Loucy (cell line): ENCODE measurements at regions not wholly inside any gene's neighbourhood (a gene's known extent, or its start where the extent isn't known, plus 50 kb on each side); places are given as distances from the start of the nearest gene placed in this dataset.

Experiments used
- H2AFZ ChIP-seq: fragments of 200-600 bp; sonication (generic); 2 replicates; pipeline ENCODE4 v1.6.0; 2016; ENCODE audit warnings: antibody characterized with exemption, mild to moderate bottlenecking, low read length, moderate library complexity
- H3F3A ChIP-seq: fragments of 200-600 bp; 2 replicates; pipeline ENCODE4 v1.6.0; 2016; ENCODE audit warnings: antibody characterized with exemption, low read depth, mild to moderate bottlenecking
- H3K27me3 ChIP-seq: fragments of 200-600 bp; sonication (generic); 2 replicates; pipeline ENCODE4 v1.6.1; 2014; ENCODE audit warnings: low read length, mild to moderate bottlenecking; ENCODE audit not compliant: insufficient read depth, poor library complexity, severe bottlenecking
- H3K36me3 ChIP-seq: fragments of 200-600 bp; sonication (generic); 2 replicates; pipeline ENCODE4 v1.6.1; 2016; ENCODE audit warnings: low read length; ENCODE audit not compliant: insufficient read depth
- H3K4me1 ChIP-seq: fragments of 200-600 bp; sonication (generic); 2 replicates; pipeline ENCODE4 v1.5.1; 2014; ENCODE audit warnings: low read length, mild to moderate bottlenecking; ENCODE audit not compliant: insufficient read depth, poor library complexity, severe bottlenecking
- H3K4me2 ChIP-seq: fragments of 200-600 bp; sonication (generic); 2 replicates; pipeline ENCODE4 v1.6.0; 2014; ENCODE audit warnings: antibody characterized with exemption, low read length, low read depth, mild to moderate bottlenecking; ENCODE audit not compliant: poor library complexity, severe bottlenecking
- H3K4me3 ChIP-seq: fragments of 200-600 bp; sonication (generic); 2 replicates; pipeline ENCODE4 v1.5.1; 2014; ENCODE audit warnings: low read length, mild to moderate bottlenecking, mixed read lengths; ENCODE audit not compliant: poor library complexity, severe bottlenecking
- H3K79me2 ChIP-seq: fragments of 200-600 bp; sonication (generic); 2 replicates; pipeline ENCODE4 v1.6.1; 2014; ENCODE audit warnings: low read length; ENCODE audit not compliant: insufficient read depth
- H3K9ac ChIP-seq: fragments of 200-600 bp; sonication (generic); 2 replicates; pipeline ENCODE4 v1.6.0; 2014; ENCODE audit warnings: mild to moderate bottlenecking, low read depth, low read length, moderate library complexity; ENCODE audit not compliant: poor library complexity, severe bottlenecking
- H3K9me2 ChIP-seq: fragments of 200-600 bp; sonication (generic); replicated peaks from 2 replicates; pipeline ENCODE4 v1.6.1; 2016; ENCODE audit warnings: low read depth, low read length, mixed read lengths
- H3K9me3 ChIP-seq: fragments of 200-600 bp; sonication (generic); 2 replicates; pipeline ENCODE4 v1.6.1; 2014; ENCODE audit warnings: mild to moderate bottlenecking, antibody characterized with exemption, low read length, low read depth; ENCODE audit not compliant: insufficient read depth
- H4K20me1 ChIP-seq: fragments of 200-600 bp; sonication (generic); 2 replicates; pipeline ENCODE4 v1.6.0; 2014; ENCODE audit warnings: antibody characterized with exemption, low read length, mild to moderate bottlenecking; ENCODE audit not compliant: insufficient read depth, poor library complexity, severe bottlenecking
- EZH2phosphoT487 ChIP-seq: fragments of 200-600 bp; IDR thresholded peaks from 2 replicates; pipeline ENCODE4 v1.6.1; 2018; ENCODE audit warnings: antibody characterized with exemption, mild to moderate bottlenecking, moderate library complexity, borderline replicate concordance
- TF ChIP-seq, protein P1 (sequence below): fragments of 200-600 bp; sonication (generic); conservative IDR thresholded peaks from 2 replicates; pipeline ENCODE4 v1.5.1; 2014; ENCODE audit warnings: mild to moderate bottlenecking, antibody characterized with exemption, low read length

DNA sequence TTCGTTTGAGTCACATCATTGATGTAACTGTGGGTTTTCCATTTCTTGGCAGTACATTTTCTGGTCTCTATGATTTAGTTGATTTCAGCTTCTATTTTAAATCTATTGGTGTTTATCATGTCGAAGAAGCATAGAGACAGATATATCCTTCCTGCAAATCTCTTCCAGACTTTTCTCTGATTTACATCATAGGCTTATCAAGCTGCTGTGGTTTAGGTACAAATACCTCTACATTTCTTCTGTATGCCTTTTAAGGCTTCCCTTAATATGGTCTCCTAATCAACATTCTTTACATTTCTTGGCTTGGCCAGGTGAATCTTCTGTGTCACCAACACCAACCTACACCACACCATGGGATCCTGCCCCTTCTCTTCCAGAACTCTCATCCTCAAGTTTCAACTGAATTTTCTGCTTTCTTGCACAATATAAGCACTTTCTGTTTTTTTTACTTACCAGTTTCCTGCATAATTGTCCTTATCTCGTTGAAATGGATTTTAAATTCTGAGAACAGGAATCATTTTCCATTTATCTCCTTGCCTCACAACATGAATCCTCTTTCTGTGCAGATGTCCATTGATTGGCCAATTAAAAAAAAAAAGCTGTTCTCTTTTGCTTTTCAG is 626.9 kb downstream of the ANKRD50 start:
- H3K36me3 ChIP-seq: no peaks in the 10 kb centered on the region
- no peaks in the 10 kb centered on the region for H3K4me1 ChIP-seq
- no peak overlapping the region for H2AFZ ChIP-seq
- H3K27me3 ChIP-seq: no peaks in the 10 kb centered on the region
- no peaks in the 10 kb centered on the region for H3K9me2 ChIP-seq
- no peak for TF ChIP-seq EZH2phosphoT487
- TF ChIP-seq, protein P1, sequence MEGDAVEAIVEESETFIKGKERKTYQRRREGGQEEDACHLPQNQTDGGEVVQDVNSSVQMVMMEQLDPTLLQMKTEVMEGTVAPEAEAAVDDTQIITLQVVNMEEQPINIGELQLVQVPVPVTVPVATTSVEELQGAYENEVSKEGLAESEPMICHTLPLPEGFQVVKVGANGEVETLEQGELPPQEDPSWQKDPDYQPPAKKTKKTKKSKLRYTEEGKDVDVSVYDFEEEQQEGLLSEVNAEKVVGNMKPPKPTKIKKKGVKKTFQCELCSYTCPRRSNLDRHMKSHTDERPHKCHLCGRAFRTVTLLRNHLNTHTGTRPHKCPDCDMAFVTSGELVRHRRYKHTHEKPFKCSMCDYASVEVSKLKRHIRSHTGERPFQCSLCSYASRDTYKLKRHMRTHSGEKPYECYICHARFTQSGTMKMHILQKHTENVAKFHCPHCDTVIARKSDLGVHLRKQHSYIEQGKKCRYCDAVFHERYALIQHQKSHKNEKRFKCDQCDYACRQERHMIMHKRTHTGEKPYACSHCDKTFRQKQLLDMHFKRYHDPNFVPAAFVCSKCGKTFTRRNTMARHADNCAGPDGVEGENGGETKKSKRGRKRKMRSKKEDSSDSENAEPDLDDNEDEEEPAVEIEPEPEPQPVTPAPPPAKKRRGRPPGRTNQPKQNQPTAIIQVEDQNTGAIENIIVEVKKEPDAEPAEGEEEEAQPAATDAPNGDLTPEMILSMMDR: no peak
- no peaks in the 10 kb centered on the region for H3F3A ChIP-seq
- H3K4me2 ChIP-seq: no peak overlapping the region
- H3K79me2 ChIP-seq: no peaks in the 10 kb centered on the region
- H3K9me3 ChIP-seq: no peaks in the 10 kb centered on the region
- no peak overlapping the region for H3K4me3 ChIP-seq
- no peak overlapping the region for H3K9ac ChIP-seq
- no peaks in the 10 kb centered on the region for H4K20me1 ChIP-seq

DNA sequence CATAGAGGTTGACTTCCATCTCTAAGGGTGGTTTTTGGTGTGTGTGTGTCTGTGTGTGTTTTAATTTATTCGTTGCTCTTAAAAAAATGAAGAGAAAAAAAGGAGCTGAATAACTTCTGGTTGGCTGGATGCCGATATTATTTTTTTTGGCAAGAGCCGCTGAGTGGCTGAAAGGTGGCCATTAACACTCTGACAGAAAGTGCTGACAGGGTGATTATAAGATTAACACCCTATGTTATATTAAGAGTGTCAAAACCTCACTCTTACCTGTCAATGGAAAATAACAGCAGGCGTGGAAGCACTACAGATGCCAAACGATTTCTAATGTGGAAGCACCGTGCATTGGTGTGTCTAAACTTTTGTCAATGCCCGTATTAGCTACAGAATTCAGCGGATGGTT is 622.5 kb downstream of the ANKRD50 start:
- no peaks in the 10 kb centered on the region for H3K4me1 ChIP-seq
- H3K4me2 ChIP-seq: no peak overlapping the region
- H3K27me3 ChIP-seq: no peaks in the 10 kb centered on the region
- H3K36me3 ChIP-seq: no peaks in the 10 kb centered on the region
- H4K20me1 ChIP-seq: no peaks in the 10 kb centered on the region
- no peak overlapping the region for H3K4me3 ChIP-seq
- no peaks in the 10 kb centered on the region for H3K9me3 ChIP-seq
- H3K9ac ChIP-seq: no peak overlapping the region
- no peaks in the 10 kb centered on the region for H3K79me2 ChIP-seq
- no peak overlapping the region for H2AFZ ChIP-seq
- H3K9me2 ChIP-seq: no peaks in the 10 kb centered on the region
- H3F3A ChIP-seq: no peaks in the 10 kb centered on the region
- TF ChIP-seq, protein P1: no peak
- no peak for TF ChIP-seq EZH2phosphoT487

DNA sequence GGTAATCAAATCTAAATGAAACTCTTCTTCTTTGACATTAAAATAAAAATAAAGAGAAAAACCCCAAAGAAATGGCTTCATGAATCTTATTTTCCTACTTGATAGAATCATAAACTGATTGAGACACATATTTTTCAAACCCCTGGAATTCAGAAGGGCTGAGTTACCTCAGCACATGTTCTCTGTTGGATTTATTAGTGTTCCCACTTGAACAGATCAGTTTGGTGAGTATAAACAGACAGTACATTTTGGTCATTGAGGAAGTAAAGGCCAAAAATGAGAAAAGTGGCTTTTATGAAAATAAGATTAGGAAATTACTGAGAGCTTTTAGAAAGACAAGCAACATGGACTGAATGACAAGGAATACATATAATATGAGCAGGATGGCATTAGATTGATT is 620.4 kb downstream of the ANKRD50 start:
- no peaks in the 10 kb centered on the region for H3K27me3 ChIP-seq
- no peaks in the 10 kb centered on the region for H3K9me3 ChIP-seq
- H2AFZ ChIP-seq: no peak overlapping the region
- H3K79me2 ChIP-seq: no peaks in the 10 kb centered on the region
- no peaks in the 10 kb centered on the region for H3K4me1 ChIP-seq
- H4K20me1 ChIP-seq: no peaks in the 10 kb centered on the region
- H3K9me2 ChIP-seq: no peaks in the 10 kb centered on the region
- TF ChIP-seq EZH2phosphoT487: no peak
- TF ChIP-seq, protein P1: no peak
- H3K9ac ChIP-seq: no peak overlapping the region
- H3K4me3 ChIP-seq: no peak overlapping the region
- no peak overlapping the region for H3K4me2 ChIP-seq
- H3F3A ChIP-seq: no peaks in the 10 kb centered on the region
- no peaks in the 10 kb centered on the region for H3K36me3 ChIP-seq
